ENCODE measurements at regions not wholly inside any gene's neighbourhood (a gene's known extent, or its start where the extent isn't known, plus 50 kb on each side); places are given as distances from the start of the nearest gene placed in this dataset.

DNA sequence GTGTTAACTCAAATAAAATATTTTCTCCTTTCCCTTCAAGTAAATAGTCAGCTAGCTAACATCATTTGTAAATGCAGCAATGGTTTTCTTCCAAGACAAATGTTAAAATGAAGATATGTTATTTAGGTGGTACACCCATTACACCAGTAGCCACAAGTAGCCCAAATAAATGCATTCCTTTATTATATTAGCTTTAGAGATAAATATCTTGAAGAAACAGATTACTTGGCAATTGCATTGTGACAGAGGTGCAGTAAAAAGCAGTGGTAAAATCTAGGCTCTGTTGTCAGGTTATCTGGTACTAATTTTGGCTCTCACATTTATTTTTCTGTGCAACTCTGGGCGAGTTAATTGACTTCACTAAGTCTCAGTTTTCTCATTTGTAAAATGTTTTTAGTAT lies 193.0 kb downstream of the NAA11 start:
- TF ChIP-seq CTCF (IDR thresholded peaks at IDR 0.05) (no peak), POLR2A (IDR thresholded peaks at IDR 0.05) (no peak), POLR2AphosphoS5 (IDR thresholded peaks at IDR 0.05) (no peak), EP300 (IDR thresholded peaks at IDR 0.05) (no peak)
